NT2/D1 (cell line): ENCODE measurements at regions not wholly inside any gene's neighbourhood (a gene's known extent, or its start where the extent isn't known, plus 50 kb on each side); places are given as distances from the start of the nearest gene placed in this dataset.

ENCODE experiments used
- DNase-seq: peaks from one replicate; pipeline ENCODE4 v3.0.0-alpha.2; 2011; ENCODE audit warnings: low read depth, low spot score
- H3K27me3 ChIP-seq: 2 replicates; pipeline ENCODE4 v1.6.0; 2011; ENCODE audit warnings: mild to moderate bottlenecking; ENCODE audit not compliant: insufficient read length, insufficient read depth
- H3K36me3 ChIP-seq: 2 replicates; pipeline ENCODE4 v1.6.1; 2011; ENCODE audit warnings: mild to moderate bottlenecking, low read length, mixed read lengths; ENCODE audit not compliant: insufficient read depth, insufficient read length
- H3K4me1 ChIP-seq: 2 replicates; pipeline ENCODE4 v1.5.1; 2011; ENCODE audit not compliant: insufficient read depth, insufficient read length
- H3K4me3 ChIP-seq: 2 replicates; pipeline ENCODE4 v1.5.1; 2011; ENCODE audit warnings: low read depth; ENCODE audit not compliant: insufficient read length
- H3K9ac ChIP-seq: 2 replicates; pipeline ENCODE4 v1.6.0; 2011; ENCODE audit warnings: low read depth; ENCODE audit not compliant: insufficient read length
- H3K9me3 ChIP-seq: 2 replicates; pipeline ENCODE4 v1.5.1; 2011; ENCODE audit warnings: mild to moderate bottlenecking, low read length; ENCODE audit not compliant: insufficient read depth
- SUZ12 ChIP-seq: IDR thresholded peaks from 2 replicates; pipeline ENCODE4 v1.6.1; 2011; ENCODE audit not compliant: insufficient read length, insufficient read depth; ENCODE audit errors: extremely low read depth
- YY1 ChIP-seq: IDR thresholded peaks from 2 replicates; pipeline ENCODE4 v1.6.1; 2011; ENCODE audit not compliant: insufficient read length, insufficient read depth
- ZNF274 ChIP-seq: IDR thresholded peaks from 2 replicates; pipeline ENCODE4 v1.6.1; 2011; ENCODE audit warnings: mild to moderate bottlenecking, low read depth, low read length

GRCh38 chr10:111725050-111725449, 458.5 kb downstream of the GPAM start:
- no peak overlapping the region for H3K4me3 ChIP-seq
- H3K27me3 ChIP-seq = no peaks in the 10 kb centered on the region
- H3K36me3 ChIP-seq = no peaks in the 10 kb centered on the region
- TF ChIP-seq SUZ12 (no peak), YY1 (no peak), ZNF274 (no peak)
- no peaks in the 10 kb centered on the region for H3K9me3 ChIP-seq
- H3K9ac ChIP-seq = no peak overlapping the region
- peak; percentile 1 for DNase-seq
- no peaks in the 10 kb centered on the region for H3K4me1 ChIP-seq

GRCh38 chr10:111732166-111732785, 451.3 kb downstream of the GPAM start:
- H3K4me3 ChIP-seq = no peak overlapping the region
- DNase-seq = no peak
- H3K27me3 ChIP-seq = no peaks in the 10 kb centered on the region

GRCh38 chr10:111739125-111739873, 444.3 kb downstream of the GPAM start:
- H3K9me3 ChIP-seq = no peaks in the 10 kb centered on the region
- H3K4me3 ChIP-seq = no peak overlapping the region
- no peak for DNase-seq
- H3K36me3 ChIP-seq = no peaks in the 10 kb centered on the region
- H3K27me3 ChIP-seq = no peaks in the 10 kb centered on the region
- TF ChIP-seq SUZ12 (no peak), ZNF274 (no peak), YY1 (no peak)
- H3K9ac ChIP-seq = no peak overlapping the region
- no peaks in the 10 kb centered on the region for H3K4me1 ChIP-seq

More at GRCh38 chr10:111732166-111732785, 451.3 kb downstream of the GPAM start:
- H3K9me3 ChIP-seq = no peaks in the 10 kb centered on the region
- no peak overlapping the region for H3K9ac ChIP-seq
- no peaks in the 10 kb centered on the region for H3K36me3 ChIP-seq
- H3K4me1 ChIP-seq = no peaks in the 10 kb centered on the region
- TF ChIP-seq SUZ12 (no peak), YY1 (no peak), ZNF274 (no peak)

GRCh38 chr10:111739874-111740139, 443.8 kb downstream of the GPAM start:
- no peak for TF ChIP-seq SUZ12
- TF ChIP-seq YY1 = no peak
- no peak for TF ChIP-seq ZNF274
- H3K4me1 ChIP-seq = no peaks in the 10 kb centered on the region
- H3K9ac ChIP-seq = no peak overlapping the region
- H3K36me3 ChIP-seq = no peaks in the 10 kb centered on the region
- H3K27me3 ChIP-seq = no peaks in the 10 kb centered on the region
- H3K9me3 ChIP-seq = no peaks in the 10 kb centered on the region
- no peak overlapping the region for H3K4me3 ChIP-seq
- DNase-seq = no peak

GRCh38 chr10:111745982-111746381, 437.6 kb downstream of the GPAM start:
- no peak overlapping the region for H3K9ac ChIP-seq
- no peaks in the 10 kb centered on the region for H3K9me3 ChIP-seq
- no peaks in the 10 kb centered on the region for H3K36me3 ChIP-seq
- H3K27me3 ChIP-seq = no peaks in the 10 kb centered on the region
- TF ChIP-seq SUZ12 = no peak
- TF ChIP-seq ZNF274 = no peak
- no peak for TF ChIP-seq YY1
- H3K4me1 ChIP-seq = no peaks in the 10 kb centered on the region
- no peak overlapping the region for H3K4me3 ChIP-seq
- no peak for DNase-seq

GRCh38 chr10:111747751-111748150, 435.8 kb downstream of the GPAM start:
- TF ChIP-seq YY1 (no peak), ZNF274 (no peak), SUZ12 (no peak)
- no peak overlapping the region for H3K9ac ChIP-seq
- no peak overlapping the region for H3K4me3 ChIP-seq
- H3K36me3 ChIP-seq = no peaks in the 10 kb centered on the region
- DNase-seq = no peak
- H3K27me3 ChIP-seq = no peaks in the 10 kb centered on the region
- H3K9me3 ChIP-seq = no peaks in the 10 kb centered on the region
- H3K4me1 ChIP-seq = no peaks in the 10 kb centered on the region

- Histone ChIP-seq H3K4me1 (no peaks in the 10 kb centered on the region), H3K9ac (no peak overlapping the region), H3K36me3 (no peaks in the 10 kb centered on the region), H3K27me3 (no peaks in the 10 kb centered on the region), H3K9me3 (no peaks in the 10 kb centered on the region), H3K4me3 (no peak overlapping the region)
- no peak for DNase-seq
- no peak for TF ChIP-seq SUZ12
- TF ChIP-seq YY1 = no peak
- TF ChIP-seq ZNF274 = no peak
These were observed 435.4 kb downstream of the GPAM start for GRCh38 chr10:111748184-111748583.
